ENCODE measurements at regions not wholly inside any gene's neighbourhood (a gene's known extent, or its start where the extent isn't known, plus 50 kb on each side); places are given as distances from the start of the nearest gene placed in this dataset.

GRCh38 chr13:111886217-111886945 lies 180.6 kb upstream of the SOX1 start:
- DNase-seq (no peak), ATAC-seq (no peak)
- intact Hi-C loops (cut with DNase I), result no loop called here

- ATAC-seq (no peak), DNase-seq (no peak)
- intact Hi-C loops (cut with DNase I), result no loop called here
These were observed 173.8 kb upstream of the SOX1 start for GRCh38 chr13:111893071-111893606.

DNA sequence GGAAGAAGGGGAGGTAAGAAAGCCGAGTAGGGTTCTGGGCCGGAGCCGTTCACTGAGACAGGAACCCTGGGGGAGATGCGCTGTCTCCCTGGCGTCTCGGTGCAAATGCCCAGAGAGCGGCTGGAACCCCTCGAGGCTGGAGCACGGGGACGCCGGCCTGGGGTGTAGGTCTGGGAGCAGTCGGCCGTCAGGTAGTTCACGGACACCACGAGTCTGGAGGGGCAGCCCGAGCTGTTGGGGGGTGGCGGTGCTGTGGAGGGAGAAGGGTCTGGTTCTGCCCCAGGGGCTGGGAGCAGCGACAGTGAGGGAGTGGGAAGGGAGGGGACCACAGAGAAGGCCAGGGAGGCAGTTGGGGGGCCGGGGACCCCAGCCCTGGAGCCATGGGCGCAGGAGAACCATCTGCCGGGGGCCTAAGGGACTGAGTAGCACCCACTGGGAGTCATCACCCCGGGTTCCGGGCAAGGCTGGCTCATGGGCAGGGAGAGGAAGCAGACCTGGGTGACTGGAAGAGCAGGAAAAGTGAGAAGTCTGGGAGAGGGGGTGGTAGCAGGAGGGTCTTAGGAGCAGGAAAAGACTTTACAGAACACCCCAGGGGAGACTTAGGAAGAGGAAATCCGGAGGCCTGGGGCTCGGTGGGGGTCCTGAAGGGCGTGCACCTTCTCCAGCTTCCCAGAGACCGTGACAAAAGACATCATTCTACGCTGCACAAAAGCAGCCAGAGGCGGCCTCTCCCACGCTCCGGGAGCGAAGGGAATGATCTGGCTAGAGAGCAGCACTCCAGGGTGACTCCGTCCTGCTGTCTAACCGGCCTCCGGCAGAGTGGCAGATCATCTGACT lies 173.1 kb upstream of the SOX1 start:
- DNase-seq (no peak), ATAC-seq (no peak)
- intact Hi-C loops (cut with DNase I), result no loop called here

- ATAC-seq, result no peak
- DNase-seq, result no peak
- intact Hi-C loops (cut with DNase I), result no loop called here
These were observed 170.8 kb upstream of the SOX1 start for GRCh38 chr13:111895896-111896821.

- ATAC-seq (no peak), DNase-seq (no peak)
These were observed 169.6 kb upstream of the SOX1 start for GRCh38 chr13:111897178-111897845.

GRCh38 chr13:111897846-111898215 lies 169.1 kb upstream of the SOX1 start:
- no peak for ATAC-seq
- intact Hi-C loops (cut with DNase I), result no loop called here
- DNase-seq, result no peak

More at GRCh38 chr13:111897178-111897845, 169.6 kb upstream of the SOX1 start:
- intact Hi-C loops (cut with DNase I), result no loop called here

DNA sequence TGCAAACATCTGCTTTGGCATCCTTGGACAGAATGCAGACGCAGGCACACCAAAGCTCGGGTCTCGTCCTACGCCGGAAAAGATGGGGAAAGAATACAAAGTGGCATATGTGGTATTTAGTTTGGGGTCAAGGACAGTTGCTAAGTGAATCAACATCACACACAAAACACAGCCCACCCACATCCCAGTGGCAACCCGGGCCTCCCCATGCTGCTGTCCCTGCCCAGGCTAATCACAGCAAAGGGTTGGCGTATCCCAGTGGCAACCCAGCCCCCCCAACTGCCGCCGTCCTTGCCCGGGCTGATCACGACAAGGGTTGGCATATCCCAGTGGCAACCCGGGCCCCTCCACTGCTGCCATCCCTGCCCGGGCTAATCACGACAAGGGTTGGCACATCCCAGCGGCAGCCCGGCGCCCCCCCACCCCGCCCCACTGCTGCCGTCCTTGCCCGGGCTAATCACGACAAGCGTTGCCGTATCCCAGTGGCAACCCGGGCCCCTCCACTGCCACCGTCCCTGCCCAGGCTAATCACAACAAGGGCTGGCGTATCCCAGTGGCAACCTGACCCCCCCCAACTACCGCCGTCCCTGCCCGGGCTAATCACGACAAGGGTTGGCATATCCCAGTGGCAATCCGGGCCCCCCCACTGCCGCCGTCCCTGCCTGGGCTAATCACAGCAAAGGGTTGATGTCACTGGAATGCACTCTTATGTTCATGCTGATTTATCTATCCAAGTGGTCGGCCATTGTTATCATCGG lies 167.8 kb upstream of the SOX1 start:
- ATAC-seq (no peak), DNase-seq (no peak)
- intact Hi-C loops (cut with DNase I), result no loop called here

GRCh38 chr13:111899714-111900389 lies 167.1 kb upstream of the SOX1 start:
- DNase-seq (no peak), ATAC-seq (no peak)
- intact Hi-C loops (cut with DNase I), result no loop called here

DNA sequence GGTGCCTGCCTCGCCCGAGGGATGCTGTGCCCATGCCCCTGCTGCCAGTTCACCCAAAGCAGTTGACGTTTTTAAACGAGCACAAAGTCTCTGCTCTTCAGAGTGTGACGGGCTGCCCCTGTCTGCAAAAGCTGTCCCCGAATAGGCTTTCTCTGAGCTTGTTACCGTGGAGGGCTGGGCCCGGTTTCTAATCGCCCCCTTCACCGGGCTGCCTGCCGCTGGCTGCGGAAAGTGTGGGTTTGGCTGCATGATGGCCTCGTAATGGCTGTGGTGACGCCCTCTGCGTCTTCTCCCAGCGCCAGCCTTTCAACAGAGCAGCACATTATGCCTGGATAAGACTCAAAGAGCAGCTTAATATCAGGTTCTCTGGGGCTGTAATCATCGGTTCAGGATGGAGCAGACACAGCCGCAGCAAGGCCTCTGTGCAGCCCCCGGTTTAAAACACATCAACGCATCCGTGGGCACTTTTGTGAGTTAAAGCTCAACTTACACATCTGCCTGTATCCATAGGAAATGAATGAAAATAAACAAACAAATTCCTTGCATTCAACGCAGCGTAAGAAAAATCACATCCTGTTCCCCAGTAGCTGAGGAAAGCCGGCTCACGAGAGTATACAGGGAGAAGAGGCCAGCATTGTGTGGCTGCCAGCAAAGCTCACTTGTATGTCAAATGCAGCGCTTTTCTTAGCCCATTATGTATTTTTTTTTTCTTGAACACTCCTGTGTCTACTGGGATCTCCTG lies 166.4 kb upstream of the SOX1 start:
- ATAC-seq (no peak), DNase-seq (no peak)
- intact Hi-C loops (cut with DNase I), result no loop called here

- DNase-seq, result no peak
- no peak for ATAC-seq
- intact Hi-C loops (cut with DNase I), result no loop called here
These were observed 165.6 kb upstream of the SOX1 start for GRCh38 chr13:111901267-111901915.

DNA sequence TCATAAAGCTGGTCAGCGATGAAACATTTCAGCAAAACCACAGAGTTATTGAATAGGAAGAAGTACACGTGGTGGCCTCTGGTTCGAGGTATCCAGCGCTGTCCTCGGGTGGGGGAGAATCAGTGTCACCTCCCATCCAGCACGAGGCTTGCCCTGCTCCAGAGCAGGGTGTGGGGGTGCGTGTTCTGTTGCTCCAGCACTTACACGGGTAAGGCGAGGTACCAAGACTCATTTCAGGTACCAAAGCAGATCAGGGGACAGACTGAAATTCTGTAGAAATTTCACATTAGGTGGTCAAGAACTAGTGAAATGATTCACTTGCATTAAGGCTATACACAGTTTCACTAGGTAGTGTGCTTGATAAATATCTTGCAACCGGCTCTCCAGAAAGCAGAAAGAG lies 164.2 kb upstream of the SOX1 start:
- intact Hi-C loops (cut with DNase I), result no loop called here
- DNase-seq (no peak), ATAC-seq (no peak)

GRCh38 chr13:111903143-111903542 lies 163.8 kb upstream of the SOX1 start:
- ATAC-seq, result no peak
- intact Hi-C loops (cut with DNase I), result no loop called here
- DNase-seq, result no peak

- ATAC-seq (no peak), DNase-seq (no peak)
- intact Hi-C loops (cut with DNase I), result no loop called here
These were observed 162.8 kb upstream of the SOX1 start for GRCh38 chr13:111904166-111904565.

GRCh38 chr13:111904701-111905608 lies 162.0 kb upstream of the SOX1 start:
- DNase-seq, result no peak
- intact Hi-C loops (cut with DNase I), result no loop called here
- no peak for ATAC-seq

DNA sequence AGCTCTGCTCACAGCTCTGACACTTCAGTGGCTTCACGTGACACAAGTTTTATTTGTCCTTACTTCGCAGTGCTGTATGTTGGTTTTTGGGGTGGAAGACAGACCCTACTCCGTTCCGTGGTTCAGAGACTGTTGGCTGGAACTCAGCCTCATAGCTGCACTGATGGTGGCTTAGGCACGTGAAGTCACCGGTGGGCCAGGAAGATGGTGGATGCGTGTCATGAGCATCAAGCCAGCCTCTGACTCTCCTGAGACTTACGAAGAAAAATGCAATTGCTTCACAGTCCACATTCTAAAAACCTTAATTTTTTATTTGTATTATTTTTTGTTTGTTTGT lies 161.4 kb upstream of the SOX1 start:
- no peak for ATAC-seq
- intact Hi-C loops (cut with DNase I), result no loop called here
- no peak for DNase-seq

DNA sequence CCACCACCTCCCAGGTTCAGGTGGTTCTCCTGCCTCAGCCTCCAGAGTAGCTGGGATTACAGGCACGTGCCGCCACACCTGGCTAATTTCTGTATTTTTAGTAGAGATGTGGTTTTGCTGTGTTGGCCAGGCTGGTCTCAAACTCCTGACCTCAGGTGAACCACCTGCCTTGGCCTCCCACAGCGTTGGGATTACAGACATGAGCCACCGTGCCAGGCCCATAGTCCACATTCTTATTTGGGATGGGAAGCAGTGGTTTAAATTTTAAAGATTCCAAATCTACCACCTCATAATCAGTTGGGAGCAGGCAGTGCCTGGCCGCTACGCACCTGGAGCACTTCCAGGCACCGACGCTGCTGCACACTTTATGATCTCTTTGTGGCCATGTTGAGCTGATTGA lies 160.6 kb upstream of the SOX1 start:
- ATAC-seq (no peak), DNase-seq (no peak)
- intact Hi-C loops (cut with DNase I), result no loop called here
